HCT116 (cell line): ENCODE measurements at regions not wholly inside any gene's neighbourhood (a gene's known extent, or its start where the extent isn't known, plus 50 kb on each side); places are given as distances from the start of the nearest gene placed in this dataset.

Experiments
- ATAC-seq: fragments of 200-7000 bp; cut with Tn5 transposase; 2 replicates; pipeline ENCODE4 v1.9.1; 2020; ENCODE audit warnings: mild to moderate bottlenecking, moderate library complexity
- BruUV-seq: library from RNA; stranded (reverse); fragments of 400-500 nt; replicated peaks from 2 replicates; lab custom pipeline; 2021; lab: Mats Ljungman, UMichigan
- CTCF ChIA-PET: fragments of 300-600 bp; sonication (Branson Sonifier 250); formaldehyde crosslinking; loops from one replicate; lab custom pipeline; 2021; ENCODE audit warnings: antibody characterized with exemption; lab: Charles Lee
- POLR2A ChIA-PET: fragments of 300-600, 350-600 bp; sonication (Branson Sonifier 250); formaldehyde crosslinking; loops from one replicate; lab custom pipeline; 2021; ENCODE audit warnings: antibody characterized with exemption; lab: Charles Lee
- RAD21 ChIA-PET, 2 experiments: fragments of 300-600 bp; sonication (Branson Sonifier 250); formaldehyde crosslinking; loops; one replicate each; lab custom pipeline; 2023; ENCODE audit warnings: low total read pairs in 2 of 2; ENCODE audit not compliant: uncharacterized antibody in 2 of 2, unreplicated experiment in 2 of 2, low non-redundant PET in 1 of 2; lab: Charles Lee
- DNase-seq: peaks from one replicate; pipeline ENCODE4 v3.0.0-alpha.2; 2010; ENCODE audit warnings: low read depth, low spot score
- H2AFZ ChIP-seq: fragments of 200-600 bp; shearing (Covaris generic), sonication (generic); 2 replicates; pipeline ENCODE4 v1.6.1; 2017; ENCODE audit warnings: low read depth, mixed run types, mixed read lengths, antibody characterized with exemption, low read length; ENCODE audit not compliant: poor library complexity, severe bottlenecking
- H3K27ac ChIP-seq: 2 replicates; pipeline ENCODE4 v1.5.1; 2012; ENCODE audit warnings: low read depth, low read length
- H3K27me3 ChIP-seq: fragments of 200-600 bp; sonication (generic); 2 replicates; pipeline ENCODE4 v1.6.1; 2016; ENCODE audit warnings: mixed run types, low read length, mixed read lengths; ENCODE audit not compliant: insufficient read depth
- H3K36me3 ChIP-seq, 2 experiments: fragments of 200-500 bp in 1 of 2; fragments of 200-600 bp in 1 of 2; sonication (Bioruptor generic) in 1 of 2; sonication (generic) in 1 of 2; 2 replicates each; pipeline versions ENCODE4 v1.5.1 to v1.6.1; 2014 to 2016; ENCODE audit warnings: low read length in 2 of 2, inconsistent platforms in 1 of 2, mixed read lengths in 1 of 2, mixed run types in 1 of 2; ENCODE audit not compliant: insufficient read depth in 2 of 2, control insufficient read depth in 1 of 2
- H3K4me1 ChIP-seq, 2 experiments: fragments of 200-600 bp in 1 of 2; sonication (generic) in 1 of 2; 2 replicates each; pipeline versions ENCODE4 v1.5.1 to v1.6.1; 2012 to 2017; ENCODE audit warnings: low read length in 2 of 2, inconsistent platforms in 1 of 2, mild to moderate bottlenecking in 1 of 2, mixed read lengths in 1 of 2, mixed run types in 1 of 2, moderate library complexity in 1 of 2; ENCODE audit not compliant: insufficient read depth in 2 of 2, control insufficient read depth in 1 of 2
- H3K4me2 ChIP-seq: fragments of 200-600 bp; sonication (generic); 2 replicates; pipeline ENCODE4 v1.6.1; 2017; ENCODE audit warnings: mixed run types, low read length, mixed read lengths
- H3K4me3 ChIP-seq, 2 experiments: fragments of 200-600 bp in 1 of 2; sonication (generic) in 1 of 2; replicated peaks in 1 of 2; 2 replicates each; pipeline ENCODE4 v1.5.1; 2011 to 2016; ENCODE audit warnings: low read length in 2 of 2, control low read depth in 1 of 2, low read depth in 1 of 2, mild to moderate bottlenecking in 1 of 2, mixed read lengths in 1 of 2, mixed run types in 1 of 2
- H3K79me2 ChIP-seq: fragments of 200-600 bp; sonication (generic); 2 replicates; pipeline ENCODE4 v1.6.1; 2017; ENCODE audit warnings: mild to moderate bottlenecking, mixed run types, low read length, moderate library complexity, mixed read lengths; ENCODE audit not compliant: insufficient read depth
- H3K9ac ChIP-seq: fragments of 200-600 bp; sonication (generic); 2 replicates; pipeline ENCODE4 v1.6.1; 2016; ENCODE audit warnings: low read length, mixed read lengths
- H3K9me2 ChIP-seq: fragments of 200-600 bp; sonication (generic), shearing (Covaris generic); 2 replicates; pipeline ENCODE4 v1.6.1; 2017; ENCODE audit warnings: mixed run types, mild to moderate bottlenecking, moderate library complexity; ENCODE audit not compliant: insufficient read depth
- H3K9me3 ChIP-seq, 2 experiments: fragments of 200-500 bp in 1 of 2; fragments of 200-600 bp in 1 of 2; sonication (Bioruptor generic) in 1 of 2; sonication (generic) in 1 of 2; 2 replicates each; pipeline ENCODE4 v1.6.1; 2014 to 2017; ENCODE audit warnings: low read length in 2 of 2, mixed read lengths in 2 of 2, inconsistent platforms in 1 of 2, low read depth in 1 of 2, mild to moderate bottlenecking in 1 of 2, mixed run types in 1 of 2, moderate library complexity in 1 of 2; ENCODE audit not compliant: control insufficient read depth in 1 of 2, insufficient read depth in 1 of 2
- H4K20me1 ChIP-seq: fragments of 200-600 bp; sonication (generic), shearing (Covaris generic); 2 replicates; pipeline ENCODE4 v1.6.1; 2017; ENCODE audit warnings: mixed run types, mild to moderate bottlenecking, moderate library complexity; ENCODE audit not compliant: insufficient read depth
- CBX3 ChIP-seq: IDR thresholded peaks from 2 replicates; pipeline ENCODE4 v1.6.1; 2012; ENCODE audit warnings: low read depth
- EGR1 ChIP-seq: IDR thresholded peaks from 2 replicates; pipeline ENCODE4 v1.6.1; 2012; ENCODE audit warnings: low read depth
- ELF1 ChIP-seq: IDR thresholded peaks from 2 replicates; pipeline ENCODE4 v1.6.1; 2012; ENCODE audit warnings: low read depth, borderline replicate concordance
- JUND ChIP-seq: IDR thresholded peaks from 2 replicates; pipeline ENCODE4 v1.6.1; 2012
- POLR2A ChIP-seq: IDR thresholded peaks from 2 replicates; pipeline ENCODE4 v1.7.0; 2011; ENCODE audit warnings: borderline replicate concordance; ENCODE audit not compliant: insufficient read depth, insufficient read length; ENCODE audit errors: extremely low read depth
- SP1 ChIP-seq: IDR thresholded peaks from 2 replicates; pipeline ENCODE4 v1.6.1; 2012; ENCODE audit warnings: low read depth
- SRF ChIP-seq: IDR thresholded peaks from 2 replicates; pipeline ENCODE4 v1.6.1; 2012; ENCODE audit warnings: low read depth
- YY1 ChIP-seq: IDR thresholded peaks from 2 replicates; pipeline ENCODE4 v1.6.1; 2011; ENCODE audit warnings: low read length, low read depth, moderate library complexity, mild to moderate bottlenecking; ENCODE audit not compliant: insufficient replicate concordance; ENCODE audit errors: extremely low read depth
- ZFX ChIP-seq: fragments of 450-650 bp; IDR thresholded peaks from 2 replicates; pipeline ENCODE4 v1.6.1; 2017
- intact Hi-C: fragments of 100-400 bp; cut with micrococcal nuclease; formaldehyde crosslinking; loops from 2 replicates; pipeline ENCODE4 v1.10.0; 2022
- TF ChIP-seq, protein P1 (sequence below): IDR thresholded peaks from 2 replicates; pipeline ENCODE4 v1.6.1; 2012
- TF ChIP-seq, protein P2 (sequence below), 3 experiments: fragments of 200-600 bp in 1 of 3; sonication (generic) in 1 of 3; IDR thresholded peaks in 2 of 3; conservative IDR thresholded peaks in 1 of 3; 2 replicates each; pipeline ENCODE4 v1.5.1; 2012 to 2017; ENCODE audit warnings: low read depth in 2 of 3, low read length in 2 of 3, antibody characterized with exemption in 1 of 3, borderline replicate concordance in 1 of 3, control low read depth in 1 of 3, mild to moderate bottlenecking in 1 of 3, mixed read lengths in 1 of 3, mixed run types in 1 of 3, moderate library complexity in 1 of 3; ENCODE audit not compliant: insufficient read depth in 1 of 3

DNA sequence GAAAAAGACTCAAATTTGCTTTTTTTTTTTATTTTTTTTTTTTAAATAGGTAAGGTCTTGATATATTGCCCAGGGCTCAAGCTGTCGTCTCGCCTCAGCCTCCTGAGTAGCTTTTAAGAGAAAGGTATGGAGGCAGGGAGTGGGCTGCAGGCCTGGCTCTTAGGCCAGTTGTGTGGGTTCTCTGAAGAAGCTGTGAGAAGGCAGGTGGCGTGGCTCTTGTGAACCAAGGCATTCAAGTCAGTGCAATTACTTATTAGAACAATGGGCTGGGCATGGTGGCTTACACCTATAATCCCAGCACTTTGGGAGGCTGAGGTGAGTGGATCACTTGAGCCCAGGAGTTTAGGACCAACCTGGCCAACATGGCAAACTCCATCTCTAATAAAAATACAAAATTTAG is 244.0 kb upstream of the SFRP2 start:
- H3K4me1 ChIP-seq = no peaks in the 10 kb centered on the region
- ATAC-seq = no peak
- BruUV-seq = no TSS peak

DNA sequence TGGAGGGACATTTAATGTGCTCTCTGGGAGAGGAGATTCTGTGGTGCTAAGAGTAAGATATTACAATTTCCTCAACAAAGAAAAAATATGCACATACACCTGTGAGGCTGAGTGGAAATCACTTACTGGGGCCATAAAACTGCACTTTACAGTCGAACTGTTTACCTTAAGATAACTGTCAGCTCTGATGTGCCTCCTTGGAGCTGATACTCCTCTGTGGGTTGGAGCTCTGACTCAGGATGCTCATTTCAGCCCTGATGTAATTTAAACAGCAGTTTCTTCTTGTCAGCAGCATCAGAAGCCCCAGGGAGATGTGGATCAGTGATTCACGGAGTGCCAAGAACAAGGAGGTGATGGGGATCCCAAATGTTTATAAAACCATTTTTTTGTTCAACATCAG is 241.9 kb upstream of the SFRP2 start:
- CTCF ChIA-PET = no interaction called here
- POLR2A ChIA-PET = no interaction called here
- no TSS peak for BruUV-seq
- H3K27me3 ChIP-seq = no peaks in the 10 kb centered on the region
- H3K27ac ChIP-seq = no peak overlapping the region
- intact Hi-C loops = no loop called here
- ATAC-seq (no peak), DNase-seq (no peak)
- no peaks in the 10 kb centered on the region for H3K9me2 ChIP-seq
- H3K79me2 ChIP-seq = no peaks in the 10 kb centered on the region
- H3K9me3 ChIP-seq = no peaks in the 10 kb centered on the region
- TF ChIP-seq ZFX = no peak
- TF ChIP-seq SP1 = no peak
- TF ChIP-seq YY1 = no peak
- no peak for TF ChIP-seq EGR1
- TF ChIP-seq CBX3 = no peak
- TF ChIP-seq, protein P1, sequence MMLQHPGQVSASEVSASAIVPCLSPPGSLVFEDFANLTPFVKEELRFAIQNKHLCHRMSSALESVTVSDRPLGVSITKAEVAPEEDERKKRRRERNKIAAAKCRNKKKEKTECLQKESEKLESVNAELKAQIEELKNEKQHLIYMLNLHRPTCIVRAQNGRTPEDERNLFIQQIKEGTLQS = no peak
- no peak overlapping the region for H3K4me2 ChIP-seq
- RAD21 ChIA-PET = no interaction called here
- H2AFZ ChIP-seq = no peak overlapping the region
- H4K20me1 ChIP-seq = no peaks in the 10 kb centered on the region
- no peaks in the 10 kb centered on the region for H3K4me1 ChIP-seq
- H3K9ac ChIP-seq = no peak overlapping the region
- no peak overlapping the region for H3K4me3 ChIP-seq
- H3K36me3 ChIP-seq = no peaks in the 10 kb centered on the region

More for the DNA sequence above, 244.0 kb upstream of the SFRP2 start:
- Histone ChIP-seq H2AFZ (no peak overlapping the region), H3K9ac (no peak overlapping the region), H3K36me3 (no peaks in the 10 kb centered on the region), H3K27ac (no peak overlapping the region), H3K4me2 (no peak overlapping the region), H4K20me1 (no peaks in the 10 kb centered on the region), H3K9me3 (no peaks in the 10 kb centered on the region), H3K79me2 (no peaks in the 10 kb centered on the region), H3K4me3 (no peak overlapping the region), H3K27me3 (no peaks in the 10 kb centered on the region), H3K9me2 (no peaks in the 10 kb centered on the region)
- DNase-seq = no peak
- TF ChIP-seq JUND = no peak
- no peak for TF ChIP-seq SRF
- no peak for TF ChIP-seq POLR2A
- no peak for TF ChIP-seq SP1
- TF ChIP-seq, protein P2, sequence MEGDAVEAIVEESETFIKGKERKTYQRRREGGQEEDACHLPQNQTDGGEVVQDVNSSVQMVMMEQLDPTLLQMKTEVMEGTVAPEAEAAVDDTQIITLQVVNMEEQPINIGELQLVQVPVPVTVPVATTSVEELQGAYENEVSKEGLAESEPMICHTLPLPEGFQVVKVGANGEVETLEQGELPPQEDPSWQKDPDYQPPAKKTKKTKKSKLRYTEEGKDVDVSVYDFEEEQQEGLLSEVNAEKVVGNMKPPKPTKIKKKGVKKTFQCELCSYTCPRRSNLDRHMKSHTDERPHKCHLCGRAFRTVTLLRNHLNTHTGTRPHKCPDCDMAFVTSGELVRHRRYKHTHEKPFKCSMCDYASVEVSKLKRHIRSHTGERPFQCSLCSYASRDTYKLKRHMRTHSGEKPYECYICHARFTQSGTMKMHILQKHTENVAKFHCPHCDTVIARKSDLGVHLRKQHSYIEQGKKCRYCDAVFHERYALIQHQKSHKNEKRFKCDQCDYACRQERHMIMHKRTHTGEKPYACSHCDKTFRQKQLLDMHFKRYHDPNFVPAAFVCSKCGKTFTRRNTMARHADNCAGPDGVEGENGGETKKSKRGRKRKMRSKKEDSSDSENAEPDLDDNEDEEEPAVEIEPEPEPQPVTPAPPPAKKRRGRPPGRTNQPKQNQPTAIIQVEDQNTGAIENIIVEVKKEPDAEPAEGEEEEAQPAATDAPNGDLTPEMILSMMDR (IDR thresholded peaks at IDR 0.05 in 2 of 3, conservative IDR thresholded peaks at IDR 0.05 in 1 of 3; ENCODE audit: borderline replicate concordance in 1 of 3, insufficient read depth in 1 of 3, low read depth in 2 of 3, low read length in 2 of 3) = no peak
- TF ChIP-seq ELF1 = no peak
- TF ChIP-seq YY1 = no peak
- intact Hi-C loops = no loop called here
- CTCF ChIA-PET = interaction anchor here (0.6 to 0.7 kb wide), 2 partner anchors 131 to 177 kb away, joined by 3 read pairs; no protein-coding TSS in a partner anchor
- POLR2A ChIA-PET = no interaction called here
- RAD21 ChIA-PET = no interaction called here
